SK-MEL-5 (cell line): ENCODE measurements at regions not wholly inside any gene's neighbourhood (a gene's known extent, or its start where the extent isn't known, plus 50 kb on each side); places are given as distances from the start of the nearest gene placed in this dataset.

ENCODE experiments used
- DNase-seq: peaks from one replicate; pipeline ENCODE4 v3.0.0-alpha.2; 2016; ENCODE audit warnings: low read depth, low spot score
- in situ Hi-C: cut with HindIII; loops from 2 replicates; pipeline ENCODE4 v1.10.0; 2016; ENCODE audit warnings: low sequenced_read_pairs, high pct_unique_total_duplicates, low pct_unique_long_range_greater_than_20kb

DNA sequence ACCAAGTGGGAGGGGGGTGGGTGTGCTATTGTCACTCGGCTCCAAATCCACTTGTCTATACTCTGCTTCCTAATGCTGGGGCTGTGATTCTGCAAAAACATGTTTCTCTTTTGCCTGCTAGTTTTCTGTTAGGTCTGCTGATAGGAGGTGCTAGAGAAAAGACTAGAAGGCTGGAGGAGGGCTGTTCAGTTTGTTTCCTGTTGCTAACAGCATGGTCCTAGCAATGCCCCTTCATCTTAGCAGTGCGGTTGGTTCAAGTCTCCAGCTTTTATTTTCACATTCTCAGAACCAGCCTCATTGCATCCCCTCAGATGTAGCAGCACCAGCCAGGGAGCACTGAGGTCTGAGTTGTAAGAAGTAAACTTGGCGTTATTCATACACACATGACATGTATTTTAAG is 310.2 kb downstream of the YTHDC2 start:
- no peak for DNase-seq
- in situ Hi-C loops = no loop called here

- in situ Hi-C loops = no loop called here
- DNase-seq = no peak
These were observed 310.8 kb downstream of the YTHDC2 start for GRCh38 chr5:113824307-113824706.

GRCh38 chr5:113825176-113825575 is 311.7 kb downstream of the YTHDC2 start:
- in situ Hi-C loops = no loop called here
- DNase-seq = no peak

GRCh38 chr5:113846941-113847340 is 333.4 kb downstream of the YTHDC2 start:
- in situ Hi-C loops = no loop called here
- no peak for DNase-seq

DNA sequence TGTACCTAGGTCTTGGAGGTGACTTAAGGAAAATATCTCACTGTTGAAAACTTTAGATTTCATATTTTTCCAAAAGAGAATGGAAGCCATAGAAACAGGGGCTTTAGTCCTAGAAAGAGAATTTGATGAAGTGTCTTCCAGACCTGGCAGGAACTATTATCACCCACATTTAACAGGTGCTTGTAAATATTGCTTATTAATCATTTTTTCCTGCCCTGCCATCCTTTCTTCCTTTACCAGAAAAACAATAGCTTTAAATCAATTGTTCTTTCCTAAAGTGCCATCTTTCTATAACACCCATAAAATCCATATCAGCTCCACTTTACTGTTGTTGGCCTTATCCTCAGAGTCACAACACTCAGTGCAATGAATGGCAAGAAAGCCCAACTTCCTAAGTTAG is 350.9 kb downstream of the YTHDC2 start:
- in situ Hi-C loops = no loop called here
- DNase-seq = no peak

- in situ Hi-C loops = no loop called here
- DNase-seq = no peak
These were observed 353.3 kb downstream of the YTHDC2 start for GRCh38 chr5:113866763-113867162.

- in situ Hi-C loops = no loop called here
- no peak for DNase-seq
These were observed 356.1 kb downstream of the YTHDC2 start for GRCh38 chr5:113869611-113870010.

DNA sequence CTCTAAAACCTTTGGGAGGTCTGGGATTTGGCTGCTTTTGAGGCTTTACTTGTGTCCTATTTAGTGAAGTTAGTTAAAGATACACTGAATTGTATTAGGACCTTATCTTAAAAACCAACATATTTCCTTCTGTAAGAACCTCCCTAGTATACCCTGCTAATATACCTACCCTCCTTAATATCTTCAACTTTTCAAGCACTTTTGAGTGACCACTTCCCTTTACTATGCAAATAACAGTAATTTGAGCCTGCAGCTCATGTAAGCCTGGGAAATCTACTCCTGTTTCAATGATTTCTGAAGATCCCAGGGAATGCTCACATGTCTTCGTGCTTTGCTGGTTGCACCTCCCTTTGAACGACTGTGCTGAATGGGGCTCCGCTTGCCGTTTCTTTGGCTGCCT is 358.5 kb downstream of the YTHDC2 start:
- in situ Hi-C loops = no loop called here
- no peak for DNase-seq

GRCh38 chr5:113875096-113875495 is 361.6 kb downstream of the YTHDC2 start:
- no peak for DNase-seq
- in situ Hi-C loops = no loop called here

DNA sequence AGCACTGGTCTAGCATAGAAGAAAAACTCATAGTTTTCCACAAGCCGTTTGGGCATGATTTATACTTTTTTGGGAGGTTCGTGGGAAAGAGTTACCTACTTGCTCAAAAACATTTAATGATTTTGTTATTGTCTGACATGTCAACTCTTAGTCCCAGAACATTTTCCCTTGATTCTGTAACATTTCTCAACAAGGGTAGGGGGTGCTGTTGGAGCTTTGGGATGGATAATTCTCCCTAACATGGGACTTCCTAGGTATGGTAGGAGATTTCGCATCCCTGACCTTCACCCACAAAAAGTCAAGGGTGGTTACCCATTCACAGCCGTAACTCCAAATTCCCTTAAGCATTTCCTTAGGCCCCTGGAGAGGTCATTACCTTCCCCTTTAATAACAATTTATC is 378.0 kb downstream of the YTHDC2 start:
- in situ Hi-C loops = no loop called here
- no peak for DNase-seq

- in situ Hi-C loops = no loop called here
- DNase-seq = no peak
These were observed 383.3 kb downstream of the YTHDC2 start for GRCh38 chr5:113896789-113897188.

DNA sequence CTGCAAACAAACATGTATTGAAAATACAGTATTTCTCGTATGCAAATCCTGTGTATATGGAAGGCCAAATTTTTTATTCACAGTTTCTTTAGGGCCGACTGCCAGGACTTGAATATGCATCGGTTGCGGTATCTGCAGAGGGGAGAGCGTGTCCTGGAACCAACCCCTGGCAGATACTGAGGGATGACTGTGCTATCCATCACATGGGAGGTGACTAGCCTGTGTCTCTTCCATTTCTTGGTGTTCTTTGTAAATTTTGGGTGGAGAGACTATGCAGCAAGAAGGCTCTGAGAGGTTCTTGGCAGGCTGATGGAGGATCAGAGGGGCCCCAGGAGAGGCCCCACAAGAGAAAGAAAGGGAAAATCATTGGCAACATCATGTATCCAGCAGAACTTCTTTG is 384.3 kb downstream of the YTHDC2 start:
- no peak for DNase-seq
- in situ Hi-C loops = no loop called here

- in situ Hi-C loops = no loop called here
- no peak for DNase-seq
These were observed 386.6 kb downstream of the YTHDC2 start for GRCh38 chr5:113900141-113900540.

DNA sequence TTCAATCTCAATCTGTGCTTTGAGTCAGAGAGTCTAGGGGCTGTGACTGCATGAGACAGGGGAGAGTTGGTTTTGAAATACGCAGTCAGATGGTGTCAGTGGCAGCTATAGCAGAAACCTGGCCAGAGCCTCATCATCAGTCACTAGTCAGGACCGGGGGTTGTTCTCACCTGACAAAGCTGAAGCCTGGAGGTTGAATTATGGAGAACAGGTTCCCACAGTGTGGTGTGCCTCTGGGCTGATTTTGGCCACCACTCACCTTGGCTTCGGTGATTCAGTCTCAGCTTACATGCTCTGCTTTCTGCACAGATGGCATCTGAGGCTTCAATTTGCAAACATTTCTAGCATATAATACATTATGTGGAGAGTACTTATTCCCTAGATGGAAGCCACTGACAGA is 387.3 kb downstream of the YTHDC2 start:
- in situ Hi-C loops = no loop called here
- DNase-seq = no peak

DNA sequence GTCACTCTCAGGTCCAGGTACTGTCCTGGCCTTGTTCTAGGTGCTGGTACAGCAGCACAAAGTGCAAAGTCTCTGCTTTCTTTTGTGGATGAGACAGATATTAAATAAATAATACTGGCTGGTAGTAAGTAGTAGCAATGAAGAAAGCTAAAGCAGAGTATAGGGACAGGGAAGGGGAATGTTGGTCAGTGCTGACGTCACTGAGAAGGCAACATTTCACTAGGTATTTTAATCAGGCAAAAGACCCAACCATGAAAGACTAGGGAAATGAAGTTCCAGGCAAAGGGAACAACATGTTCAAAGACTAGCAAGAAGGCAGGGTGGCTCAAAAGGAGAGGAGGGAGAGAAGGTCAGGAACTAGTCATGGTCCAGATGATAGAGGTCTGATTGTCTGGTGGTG is 388.2 kb downstream of the YTHDC2 start:
- in situ Hi-C loops = no loop called here
- no peak for DNase-seq

- DNase-seq = no peak
- in situ Hi-C loops = no loop called here
These were observed 389.6 kb downstream of the YTHDC2 start for GRCh38 chr5:113902917-113903660.

- in situ Hi-C loops = no loop called here
- DNase-seq = no peak
These were observed 396.3 kb downstream of the YTHDC2 start for GRCh38 chr5:113909782-113910181.

DNA sequence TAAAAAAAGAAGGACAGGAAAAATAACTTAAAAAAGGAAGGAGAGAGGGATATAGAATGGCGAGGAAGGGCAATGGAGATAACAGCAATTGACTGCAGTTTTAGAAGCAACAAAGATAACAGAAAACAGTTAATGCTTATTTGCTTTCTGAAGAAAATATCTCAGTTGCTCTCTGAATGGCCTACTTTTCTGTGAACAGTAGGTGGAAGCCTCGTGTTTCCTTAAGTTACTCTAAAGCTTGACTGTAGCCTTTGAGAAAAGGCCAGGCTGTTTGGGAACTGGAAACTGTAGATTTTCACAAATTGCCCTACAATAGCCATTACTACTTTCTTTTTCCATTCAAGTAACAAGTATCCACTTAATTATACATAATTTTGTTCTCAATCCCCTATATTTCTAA is 404.5 kb downstream of the YTHDC2 start:
- peak; percentile 11 for DNase-seq
- in situ Hi-C loops = no loop called here

GRCh38 chr5:113922343-113922742 is 408.8 kb downstream of the YTHDC2 start:
- in situ Hi-C loops = no loop called here
- no peak for DNase-seq

GRCh38 chr5:113935453-113935852 is 422.0 kb downstream of the YTHDC2 start:
- in situ Hi-C loops = no loop called here
- DNase-seq = no peak
